Hepatocyte (in vitro differentiated cells): ENCODE measurements at regions not wholly inside any gene's neighbourhood (a gene's known extent, or its start where the extent isn't known, plus 50 kb on each side); places are given as distances from the start of the nearest gene placed in this dataset.
"Not testable (repeated sequence)": the region's sequence is repeated elsewhere in the genome, so short reads cannot be mapped to it uniquely, and the experiment has no call there.

Experiments used
- DNase-seq: peaks from one replicate; pipeline ENCODE4 v3.0.0-alpha.2; 2016; ENCODE audit warnings: low spot score
- H2AFZ ChIP-seq: fragments of 200-600 bp; sonication (generic); 2 replicates; pipeline ENCODE4 v1.6.0; 2016; ENCODE audit warnings: antibody characterized with exemption, mild to moderate bottlenecking
- H3K27ac ChIP-seq: fragments of 200-600 bp; sonication (generic); 2 replicates; pipeline ENCODE4 v1.5.1; 2016; ENCODE audit warnings: mild to moderate bottlenecking
- H3K27me3 ChIP-seq: fragments of 200-600 bp; sonication (generic); 2 replicates; pipeline ENCODE4 v1.6.1; 2016
- H3K36me3 ChIP-seq: fragments of 200-600 bp; sonication (generic); replicated peaks from 2 replicates; pipeline ENCODE4 v1.5.1; 2016; ENCODE audit warnings: low read depth; ENCODE audit not compliant: insufficient read depth
- H3K4me1 ChIP-seq: fragments of 200-600 bp; sonication (generic); 2 replicates; pipeline ENCODE4 v1.5.1; 2016; ENCODE audit warnings: mild to moderate bottlenecking, moderate library complexity; ENCODE audit not compliant: insufficient read depth
- H3K4me2 ChIP-seq: fragments of 200-600 bp; sonication (generic); 2 replicates; pipeline ENCODE4 v1.6.0; 2016
- H3K4me3 ChIP-seq: fragments of 200-600 bp; sonication (generic); 2 replicates; pipeline ENCODE4 v1.5.1; 2016; ENCODE audit warnings: mild to moderate bottlenecking
- H3K79me2 ChIP-seq: fragments of 200-600 bp; sonication (generic); 2 replicates; pipeline ENCODE4 v1.6.0; 2017; ENCODE audit warnings: mild to moderate bottlenecking
- H3K9me2 ChIP-seq: fragments of 200-600 bp; sonication (generic); replicated peaks from 2 replicates; pipeline ENCODE4 v1.6.0; 2017; ENCODE audit warnings: mild to moderate bottlenecking; ENCODE audit not compliant: insufficient read depth
- H3K9me3 ChIP-seq: fragments of 200-600 bp; sonication (generic); 2 replicates; pipeline ENCODE4 v1.5.1; 2016; ENCODE audit warnings: low read depth, mild to moderate bottlenecking
- H4K20me1 ChIP-seq: fragments of 200-600 bp; sonication (generic); 2 replicates; pipeline ENCODE4 v1.6.0; 2016; ENCODE audit warnings: mild to moderate bottlenecking; ENCODE audit not compliant: insufficient read depth, poor library complexity, severe bottlenecking
- CTCF ChIP-seq: fragments of 200-600 bp; sonication (generic); IDR thresholded peaks from 2 replicates; pipeline ENCODE4 v1.5.1; 2016; ENCODE audit warnings: antibody characterized with exemption, mild to moderate bottlenecking; ENCODE audit not compliant: poor library complexity
- EZH2 ChIP-seq: fragments of 200-600 bp; sonication (generic); IDR thresholded peaks from 2 replicates; pipeline ENCODE4 v1.6.1; 2016; ENCODE audit warnings: antibody characterized with exemption, mild to moderate bottlenecking, borderline replicate concordance
- EZH2phosphoT487 ChIP-seq: fragments of 200-600 bp; sonication (generic); IDR thresholded peaks from one replicate; pipeline ENCODE4 v1.6.1; 2018; ENCODE audit warnings: antibody characterized with exemption, mild to moderate bottlenecking, low read depth, moderate library complexity; ENCODE audit not compliant: unreplicated experiment, severe bottlenecking
- WGBS: methylation state at CpG from one replicate; pipeline ENCODE4 v1.1.6; 2016; ENCODE audit warnings: low lambda C conversion rate; ENCODE audit errors: missing lambda C conversion rate; 5-methylcytosine and 5-hydroxymethylcytosine counted together

GRCh38 chr15:35958021-35958420 lies 412.1 kb upstream of the DPH6 start:
- no peaks in the 10 kb centered on the region for H3K36me3 ChIP-seq
- H4K20me1 ChIP-seq = no peaks in the 10 kb centered on the region
- no peak for DNase-seq
- no peak overlapping the region for H2AFZ ChIP-seq
- no peak overlapping the region for H3K27ac ChIP-seq
- H3K4me1 ChIP-seq = no peaks in the 10 kb centered on the region
- no peak overlapping the region for H3K4me3 ChIP-seq
- no peaks in the 10 kb centered on the region for H3K9me2 ChIP-seq
- no peaks in the 10 kb centered on the region for H3K27me3 ChIP-seq
- no peak for TF ChIP-seq EZH2
- no peak for TF ChIP-seq CTCF
- no peak for TF ChIP-seq EZH2phosphoT487
- no peaks in the 10 kb centered on the region for H3K79me2 ChIP-seq
- H3K9me3 ChIP-seq = no peaks in the 10 kb centered on the region
- H3K4me2 ChIP-seq = no peak overlapping the region
- WGBS = 67% methylated on average over 2 of the region's 2 CpGs

- no peak for DNase-seq
- no peaks in the 10 kb centered on the region for H3K36me3 ChIP-seq
Observed at GRCh38 chr15:35958975-35959374, 413.0 kb upstream of the DPH6 start.

GRCh38 chr15:35963326-35963725 lies 417.4 kb upstream of the DPH6 start:
- WGBS = 91% methylated on average over 2 of the region's 2 CpGs
- Histone ChIP-seq H3K4me3 (no peak overlapping the region), H3K9me2 (no peaks in the 10 kb centered on the region), H3K79me2 (no peaks in the 10 kb centered on the region), H3K27me3 (no peaks in the 10 kb centered on the region), H3K4me2 (no peak overlapping the region), H2AFZ (no peak overlapping the region), H3K9me3 (no peaks in the 10 kb centered on the region), H3K27ac (no peak overlapping the region), H3K36me3 (no peaks in the 10 kb centered on the region), H4K20me1 (no peaks in the 10 kb centered on the region), H3K4me1 (no peaks in the 10 kb centered on the region)
- no peak for TF ChIP-seq EZH2phosphoT487
- no peak for TF ChIP-seq CTCF
- TF ChIP-seq EZH2 = no peak
- no peak for DNase-seq

More at GRCh38 chr15:35958975-35959374, 413.0 kb upstream of the DPH6 start:
- Histone ChIP-seq H3K27ac (no peak overlapping the region), H3K27me3 (no peaks in the 10 kb centered on the region), H3K9me3 (no peaks in the 10 kb centered on the region), H3K4me1 (no peaks in the 10 kb centered on the region), H3K79me2 (no peaks in the 10 kb centered on the region), H2AFZ (no peak overlapping the region), H3K4me3 (no peak overlapping the region), H3K4me2 (no peak overlapping the region), H4K20me1 (no peaks in the 10 kb centered on the region), H3K9me2 (no peaks in the 10 kb centered on the region)
- TF ChIP-seq EZH2phosphoT487 (no peak), EZH2 (no peak), CTCF (no peak)
- WGBS = 35% methylated on average over 2 of the region's 2 CpGs

- Histone ChIP-seq H3K9me2 (no peaks in the 10 kb centered on the region), H3K27ac (no peak overlapping the region), H3K9me3 (no peaks in the 10 kb centered on the region), H3K27me3 (no peaks in the 10 kb centered on the region), H4K20me1 (no peaks in the 10 kb centered on the region), H2AFZ (no peak overlapping the region), H3K4me1 (no peaks in the 10 kb centered on the region), H3K36me3 (no peaks in the 10 kb centered on the region), H3K4me2 (no peak overlapping the region), H3K4me3 (no peak overlapping the region), H3K79me2 (no peaks in the 10 kb centered on the region)
- no peak for DNase-seq
- no peak for TF ChIP-seq EZH2
- TF ChIP-seq EZH2phosphoT487 = no peak
- no peak for TF ChIP-seq CTCF
- 83% methylated on average over 2 of the region's 2 CpGs for WGBS
Observed at GRCh38 chr15:35966781-35967180, 420.8 kb upstream of the DPH6 start.

GRCh38 chr15:35967968-35968367 lies 422.0 kb upstream of the DPH6 start:
- not testable (repeated sequence) for H2AFZ ChIP-seq, H3K4me2 ChIP-seq, H3K9me2 ChIP-seq, H3K79me2 ChIP-seq, H3K27ac ChIP-seq, H3K4me1 ChIP-seq, H3K4me3 ChIP-seq, DNase-seq, H3K27me3 ChIP-seq, H3K36me3 ChIP-seq, H3K9me3 ChIP-seq, H4K20me1 ChIP-seq
- 96% methylated on average over 17 of the region's 17 CpGs for WGBS
